GM23338 (cell line): ENCODE measurements at regions not wholly inside any gene's neighbourhood (a gene's known extent, or its start where the extent isn't known, plus 50 kb on each side); places are given as distances from the start of the nearest gene placed in this dataset.

Experiments
- ATAC-seq: fragments of 200-7000 bp; cut with Tn5 transposase; 3 replicates; pipeline ENCODE4 v1.9.1; 2020
- DNase-seq: peaks from one replicate; pipeline ENCODE4 v3.0.0-alpha.2; 2015; ENCODE audit warnings: low spot score
- H2AFZ ChIP-seq: fragments of 200-600 bp; sonication (generic); 2 replicates; pipeline ENCODE4 v1.8.0; 2016; ENCODE audit warnings: antibody characterized with exemption, mild to moderate bottlenecking, moderate library complexity
- H3F3A ChIP-seq: fragments of 200-600 bp; sonication (generic); replicated peaks from 2 replicates; pipeline ENCODE4 v1.8.0; 2017; ENCODE audit warnings: antibody characterized with exemption, mixed run types, low read depth
- H3K27ac ChIP-seq: fragments of 200-600 bp; sonication (generic); 2 replicates; pipeline ENCODE4 v1.6.1; 2016; ENCODE audit warnings: low read depth
- H3K27me3 ChIP-seq: fragments of 200-600 bp; sonication (generic); 2 replicates; pipeline ENCODE4 v1.8.0; 2016; ENCODE audit warnings: mild to moderate bottlenecking, mixed run types, moderate library complexity; ENCODE audit not compliant: insufficient read depth
- H3K36me3 ChIP-seq: fragments of 200-600 bp; sonication (generic); 2 replicates; pipeline ENCODE4 v1.8.0; 2016; ENCODE audit warnings: mild to moderate bottlenecking; ENCODE audit not compliant: insufficient read depth
- H3K4me1 ChIP-seq: fragments of 200-600 bp; sonication (generic); 2 replicates; pipeline ENCODE4 v1.8.0; 2016; ENCODE audit warnings: mild to moderate bottlenecking, moderate library complexity; ENCODE audit not compliant: insufficient read depth
- H3K4me2 ChIP-seq: fragments of 200-600 bp; sonication (generic); 2 replicates; pipeline ENCODE4 v1.7.1; 2017; ENCODE audit warnings: mixed run types
- H3K4me3 ChIP-seq: fragments of 200-600 bp; sonication (generic); 2 replicates; pipeline ENCODE4 v1.6.1; 2016; ENCODE audit warnings: mixed run types
- H3K79me2 ChIP-seq: fragments of 200-600 bp; sonication (generic); replicated peaks from 2 replicates; pipeline ENCODE4 v1.8.0; 2017; ENCODE audit warnings: mild to moderate bottlenecking; ENCODE audit not compliant: insufficient read depth
- H3K9me2 ChIP-seq: fragments of 200-600 bp; sonication (generic); 2 replicates; pipeline ENCODE4 v1.8.0; 2017; ENCODE audit not compliant: insufficient read depth
- H4K20me1 ChIP-seq: fragments of 200-600 bp; sonication (generic); replicated peaks from 2 replicates; pipeline ENCODE4 v1.8.0; 2017; ENCODE audit warnings: mild to moderate bottlenecking; ENCODE audit not compliant: insufficient read depth
- H3K27ac Mint-ChIP-seq: 2 replicates; pipeline ENCODE4 v1.8.0; 2020; ENCODE audit warnings: inconsistent platforms, mild to moderate bottlenecking, moderate library complexity, mixed read lengths
- H3K27me3 Mint-ChIP-seq: 3 replicates; pipeline ENCODE4 v1.8.0; 2022; ENCODE audit warnings: low read depth, mild to moderate bottlenecking, moderate library complexity, mixed read lengths, inconsistent platforms; ENCODE audit not compliant: insufficient read depth, poor library complexity
- H3K36me3 Mint-ChIP-seq: 3 replicates; pipeline ENCODE4 v1.8.0; 2021; ENCODE audit warnings: low read depth, mild to moderate bottlenecking, inconsistent platforms, moderate library complexity, mixed read lengths
- H3K4me1 Mint-ChIP-seq: 3 replicates; pipeline ENCODE4 v1.8.0; 2020; ENCODE audit warnings: mild to moderate bottlenecking, inconsistent platforms, mixed read lengths
- H3K4me3 Mint-ChIP-seq: 3 replicates; pipeline ENCODE4 v1.8.0; 2021; ENCODE audit warnings: moderate library complexity, mild to moderate bottlenecking, inconsistent platforms, mixed read lengths
- H3K9me3 Mint-ChIP-seq: 3 replicates; pipeline ENCODE4 v1.8.0; 2020; ENCODE audit warnings: moderate library complexity, mild to moderate bottlenecking, inconsistent platforms, mixed read lengths
- CREB1 ChIP-seq: fragments of 250-450 bp; sonication (Bioruptor Pico); IDR thresholded peaks from 2 replicates; pipeline ENCODE4 v1.5.0; 2020; ENCODE audit warnings: low read depth, mild to moderate bottlenecking, moderate library complexity
- CTCF ChIP-seq, 2 experiments: fragments of 200-600 bp in 1 of 2; sonication (generic) in 1 of 2; conservative IDR thresholded peaks; 2 replicates each; pipeline versions ENCODE4 v1.5.1 to v1.6.1; 2016 to 2017; ENCODE audit warnings: antibody characterized with exemption in 2 of 2, low read depth in 2 of 2, mild to moderate bottlenecking in 2 of 2, moderate library complexity in 1 of 2
- EZH2 ChIP-seq: fragments of 200-600 bp; sonication (generic); IDR thresholded peaks from one replicate; pipeline ENCODE4 v1.8.0; 2017; ENCODE audit warnings: antibody characterized with exemption, mild to moderate bottlenecking, low read depth; ENCODE audit not compliant: unreplicated experiment
- EZH2phosphoT487 ChIP-seq: fragments of 200-600 bp; sonication (generic); IDR thresholded peaks from one replicate; pipeline ENCODE4 v1.8.1; 2018; ENCODE audit warnings: antibody characterized with exemption; ENCODE audit not compliant: unreplicated experiment
- JUNB ChIP-seq: IDR thresholded peaks from one replicate; pipeline ENCODE4 v1.6.1; 2016; ENCODE audit warnings: antibody characterized with exemption; ENCODE audit not compliant: unreplicated experiment
- NANOG ChIP-seq: IDR thresholded peaks from 2 replicates; pipeline ENCODE4 v1.6.1; 2016; ENCODE audit warnings: antibody characterized with exemption, borderline replicate concordance
- POLR2AphosphoS5 ChIP-seq: IDR thresholded peaks from 2 replicates; pipeline ENCODE4 v1.6.1; 2016; ENCODE audit warnings: antibody characterized with exemption, low read depth
- STAT1 ChIP-seq: IDR thresholded peaks from one replicate; pipeline ENCODE4 v1.6.1; 2016; ENCODE audit warnings: antibody characterized with exemption; ENCODE audit not compliant: unreplicated experiment
- ZNF114 ChIP-seq: fragments of 250-450 bp; sonication (Bioruptor Pico); IDR thresholded peaks from 2 replicates; pipeline ENCODE4 v1.5.0; 2020; ENCODE audit warnings: mild to moderate bottlenecking, moderate library complexity
- ZNF331 ChIP-seq: fragments of 250-450 bp; sonication (Bioruptor Pico); IDR thresholded peaks from 2 replicates; pipeline ENCODE4 v1.5.0; 2020; ENCODE audit warnings: low read depth, mild to moderate bottlenecking, moderate library complexity
- TF ChIP-seq, protein P1 (sequence below): fragments of 250-450 bp; sonication (Bioruptor Pico); IDR thresholded peaks from 2 replicates; pipeline ENCODE4 v1.5.0; 2020; ENCODE audit warnings: mild to moderate bottlenecking, moderate library complexity

DNA sequence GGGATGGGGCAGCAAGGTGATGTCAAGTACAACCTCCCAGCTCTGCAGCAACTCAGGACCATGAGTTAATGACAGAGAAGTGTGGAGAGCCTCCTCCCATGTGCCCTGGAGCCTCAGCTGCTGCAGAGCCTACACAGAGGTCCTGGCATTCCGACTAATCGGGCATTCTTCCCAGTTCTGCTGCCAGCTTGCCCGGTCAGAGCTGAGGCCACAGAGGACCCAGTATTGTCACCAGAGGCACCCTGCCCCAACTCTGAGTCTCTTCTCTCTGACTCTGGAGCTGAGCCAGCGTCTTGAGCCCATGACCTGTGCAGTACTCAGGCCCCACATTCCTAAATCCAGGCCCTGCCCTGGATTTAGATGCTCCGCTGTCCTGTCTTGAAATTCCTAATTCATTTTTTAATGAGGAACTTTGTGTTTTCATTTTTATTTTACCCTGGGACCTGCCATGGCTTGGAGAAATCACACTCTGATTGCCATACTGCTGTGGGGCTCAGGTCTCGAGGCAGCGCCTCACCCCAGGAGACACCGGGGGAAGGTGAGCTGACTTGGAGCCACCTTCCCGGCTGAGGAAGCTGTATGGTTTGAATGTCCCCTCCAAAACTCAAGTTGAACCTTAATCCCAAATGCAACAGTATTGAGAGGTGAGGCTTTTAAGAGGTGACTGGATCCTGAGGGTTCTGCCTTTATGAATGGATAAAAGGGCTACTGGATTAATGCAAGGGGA, 144.9 kb upstream of the ZNF507 start:
- no peaks in the 10 kb centered on the region for H3K27me3 Mint-ChIP-seq
- Histone ChIP-seq H3K27me3 (no peaks in the 10 kb centered on the region), H3K36me3 (no peaks in the 10 kb centered on the region), H3K4me1 (no peaks in the 10 kb centered on the region), H3K79me2 (no peaks in the 10 kb centered on the region), H3K9me2 (no peaks in the 10 kb centered on the region), H3F3A (no peaks in the 10 kb centered on the region), H2AFZ (no peak overlapping the region), H3K4me3 (no peak overlapping the region), H4K20me1 (no peaks in the 10 kb centered on the region), H3K27ac (no peak overlapping the region), H3K4me2 (no peak overlapping the region)
- no peak overlapping the region for H3K27ac Mint-ChIP-seq
- H3K36me3 Mint-ChIP-seq = no peaks in the 10 kb centered on the region; the same call in 2 of the 3 replicates
- ATAC-seq = no peak
- TF ChIP-seq ZNF114 (no peak), STAT1 (no peak), CTCF (conservative IDR thresholded peaks at IDR 0.05; ENCODE audit: low read depth in 2 of 2) (no peak), ZNF331 (CRISPR knock-in tag) (no peak), NANOG (no peak), CREB1 (CRISPR knock-in tag) (no peak)
- H3K4me1 Mint-ChIP-seq = no peaks in the 10 kb centered on the region
- no peak for DNase-seq
- H3K9me3 Mint-ChIP-seq = peaks cover 3% of the 10 kb centered on the region; the same call in 1 of the 3 replicates
- no peak overlapping the region for H3K4me3 Mint-ChIP-seq

- no peaks in the 10 kb centered on the region; the same call in 2 of the 3 replicates for H3K36me3 Mint-ChIP-seq
- ATAC-seq = no peak
- no peak for DNase-seq
- H2AFZ ChIP-seq = no peak overlapping the region
- H3K9me2 ChIP-seq = no peaks in the 10 kb centered on the region
- H3K27me3 ChIP-seq = no peaks in the 10 kb centered on the region
- H3K9me3 Mint-ChIP-seq = peaks cover 3% of the 10 kb centered on the region; the same call in 1 of the 3 replicates
- no peak overlapping the region for H3K4me3 ChIP-seq
- no peaks in the 10 kb centered on the region for H4K20me1 ChIP-seq
- no peak overlapping the region for H3K4me3 Mint-ChIP-seq
- no peaks in the 10 kb centered on the region for H3F3A ChIP-seq
- no peaks in the 10 kb centered on the region for H3K79me2 ChIP-seq
- H3K4me1 ChIP-seq = no peaks in the 10 kb centered on the region
- H3K36me3 ChIP-seq = no peaks in the 10 kb centered on the region
- no peak overlapping the region for H3K4me2 ChIP-seq
- H3K27me3 Mint-ChIP-seq = no peaks in the 10 kb centered on the region
- H3K27ac ChIP-seq = no peak overlapping the region
- no peak overlapping the region for H3K27ac Mint-ChIP-seq
- H3K4me1 Mint-ChIP-seq = no peaks in the 10 kb centered on the region
- no peak for TF ChIP-seq CREB1 (CRISPR knock-in tag)
- no peak for TF ChIP-seq POLR2AphosphoS5
- TF ChIP-seq CTCF (conservative IDR thresholded peaks at IDR 0.05; ENCODE audit: low read depth in 2 of 2) = no peak
- no peak for TF ChIP-seq EZH2
- no peak for TF ChIP-seq JUNB
- TF ChIP-seq EZH2phosphoT487 = no peak
- TF ChIP-seq, protein P1, sequence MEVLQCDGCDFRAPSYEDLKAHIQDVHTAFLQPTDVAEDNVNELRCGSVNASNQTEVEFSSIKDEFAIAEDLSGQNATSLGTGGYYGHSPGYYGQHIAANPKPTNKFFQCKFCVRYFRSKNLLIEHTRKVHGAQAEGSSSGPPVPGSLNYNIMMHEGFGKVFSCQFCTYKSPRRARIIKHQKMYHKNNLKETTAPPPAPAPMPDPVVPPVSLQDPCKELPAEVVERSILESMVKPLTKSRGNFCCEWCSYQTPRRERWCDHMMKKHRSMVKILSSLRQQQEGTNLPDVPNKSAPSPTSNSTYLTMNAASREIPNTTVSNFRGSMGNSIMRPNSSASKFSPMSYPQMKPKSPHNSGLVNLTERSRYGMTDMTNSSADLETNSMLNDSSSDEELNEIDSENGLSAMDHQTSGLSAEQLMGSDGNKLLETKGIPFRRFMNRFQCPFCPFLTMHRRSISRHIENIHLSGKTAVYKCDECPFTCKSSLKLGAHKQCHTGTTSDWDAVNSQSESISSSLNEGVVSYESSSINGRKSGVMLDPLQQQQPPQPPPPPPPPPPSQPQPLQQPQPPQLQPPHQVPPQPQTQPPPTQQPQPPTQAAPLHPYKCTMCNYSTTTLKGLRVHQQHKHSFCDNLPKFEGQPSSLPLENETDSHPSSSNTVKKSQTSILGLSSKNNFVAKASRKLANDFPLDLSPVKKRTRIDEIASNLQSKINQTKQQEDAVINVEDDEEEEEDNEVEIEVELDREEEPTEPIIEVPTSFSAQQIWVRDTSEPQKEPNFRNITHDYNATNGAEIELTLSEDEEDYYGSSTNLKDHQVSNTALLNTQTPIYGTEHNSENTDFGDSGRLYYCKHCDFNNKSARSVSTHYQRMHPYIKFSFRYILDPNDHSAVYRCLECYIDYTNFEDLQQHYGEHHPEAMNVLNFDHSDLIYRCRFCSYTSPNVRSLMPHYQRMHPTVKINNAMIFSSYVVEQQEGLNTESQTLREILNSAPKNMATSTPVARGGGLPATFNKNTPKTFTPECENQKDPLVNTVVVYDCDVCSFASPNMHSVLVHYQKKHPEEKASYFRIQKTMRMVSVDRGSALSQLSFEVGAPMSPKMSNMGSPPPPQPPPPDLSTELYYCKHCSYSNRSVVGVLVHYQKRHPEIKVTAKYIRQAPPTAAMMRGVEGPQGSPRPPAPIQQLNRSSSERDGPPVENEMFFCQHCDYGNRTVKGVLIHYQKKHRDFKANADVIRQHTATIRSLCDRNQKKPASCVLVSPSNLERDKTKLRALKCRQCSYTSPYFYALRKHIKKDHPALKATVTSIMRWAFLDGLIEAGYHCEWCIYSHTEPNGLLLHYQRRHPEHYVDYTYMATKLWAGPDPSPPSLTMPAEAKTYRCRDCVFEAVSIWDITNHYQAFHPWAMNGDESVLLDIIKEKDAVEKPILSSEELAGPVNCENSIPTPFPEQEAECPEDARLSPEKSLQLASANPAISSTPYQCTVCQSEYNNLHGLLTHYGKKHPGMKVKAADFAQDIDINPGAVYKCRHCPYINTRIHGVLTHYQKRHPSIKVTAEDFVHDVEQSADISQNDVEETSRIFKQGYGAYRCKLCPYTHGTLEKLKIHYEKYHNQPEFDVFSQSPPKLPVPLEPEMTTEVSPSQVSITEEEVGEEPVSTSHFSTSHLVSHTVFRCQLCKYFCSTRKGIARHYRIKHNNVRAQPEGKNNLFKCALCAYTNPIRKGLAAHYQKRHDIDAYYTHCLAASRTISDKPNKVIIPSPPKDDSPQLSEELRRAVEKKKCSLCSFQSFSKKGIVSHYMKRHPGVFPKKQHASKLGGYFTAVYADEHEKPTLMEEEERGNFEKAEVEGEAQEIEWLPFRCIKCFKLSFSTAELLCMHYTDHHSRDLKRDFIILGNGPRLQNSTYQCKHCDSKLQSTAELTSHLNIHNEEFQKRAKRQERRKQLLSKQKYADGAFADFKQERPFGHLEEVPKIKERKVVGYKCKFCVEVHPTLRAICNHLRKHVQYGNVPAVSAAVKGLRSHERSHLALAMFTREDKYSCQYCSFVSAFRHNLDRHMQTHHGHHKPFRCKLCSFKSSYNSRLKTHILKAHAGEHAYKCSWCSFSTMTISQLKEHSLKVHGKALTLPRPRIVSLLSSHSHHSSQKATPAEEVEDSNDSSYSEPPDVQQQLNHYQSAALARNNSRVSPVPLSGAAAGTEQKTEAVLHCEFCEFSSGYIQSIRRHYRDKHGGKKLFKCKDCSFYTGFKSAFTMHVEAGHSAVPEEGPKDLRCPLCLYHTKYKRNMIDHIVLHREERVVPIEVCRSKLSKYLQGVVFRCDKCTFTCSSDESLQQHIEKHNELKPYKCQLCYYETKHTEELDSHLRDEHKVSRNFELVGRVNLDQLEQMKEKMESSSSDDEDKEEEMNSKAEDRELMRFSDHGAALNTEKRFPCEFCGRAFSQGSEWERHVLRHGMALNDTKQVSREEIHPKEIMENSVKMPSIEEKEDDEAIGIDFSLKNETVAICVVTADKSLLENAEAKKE (CRISPR knock-in tag) = no peak
- TF ChIP-seq NANOG = no peak
These were observed 144.2 kb upstream of the ZNF507 start for GRCh38 chr19:32201211-32201610.
